ENCODE measurements at regions not wholly inside any gene's neighbourhood (a gene's known extent, or its start where the extent isn't known, plus 50 kb on each side); places are given as distances from the start of the nearest gene placed in this dataset.
"Not testable (repeated sequence)": the region's sequence is repeated elsewhere in the genome, so short reads cannot be mapped to it uniquely, and the experiment has no call there.

DNA sequence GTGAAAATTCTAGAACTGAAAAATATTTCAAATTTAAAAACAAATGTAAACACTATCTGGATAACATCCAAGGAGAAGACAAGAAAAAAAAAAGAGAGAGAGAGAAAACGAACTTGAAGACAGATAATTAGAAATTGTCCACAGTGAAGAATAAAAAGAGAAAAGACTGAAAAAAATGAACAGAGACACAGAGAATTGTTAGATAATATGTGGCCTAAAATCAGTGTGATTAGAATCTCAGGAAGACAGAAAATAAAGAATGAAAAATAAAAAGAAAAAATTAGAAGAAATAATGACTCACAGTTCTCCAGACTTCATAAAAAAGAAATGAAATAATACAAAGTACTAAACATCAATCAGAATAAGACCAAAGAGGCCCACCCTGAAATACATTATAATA lies 1209.3 kb downstream of the FSCB start:
- H3K4me1 ChIP-seq (ENCODE audit: control extremely low read depth in 1 of 4, control insufficient read depth in 4 of 4, insufficient read depth in 4 of 4, low read length in 3 of 4) = no peaks in the 10 kb centered on the region
- H3K27ac ChIP-seq (ENCODE audit: insufficient read depth in 1 of 2, low read depth in 1 of 2, low read length in 2 of 2, poor library complexity in 1 of 2, severe bottlenecking in 2 of 2) = no peak overlapping the region
- H3K4me3 ChIP-seq (ENCODE audit: control insufficient read depth in 1 of 7, extremely low read depth in 1 of 7, insufficient read depth in 4 of 7, low read depth in 2 of 7, low read length in 6 of 7) = no peak overlapping the region
- DNase-seq = no peak
- no peaks in the 10 kb centered on the region for H3K9me3 ChIP-seq (ENCODE audit: control extremely low read depth in 1 of 5, control insufficient read depth in 4 of 5, insufficient read depth in 2 of 5, low read depth in 1 of 5, low read length in 4 of 5)
- ChIA-PET POLR2A (no interaction called here), CTCF (no interaction called here)
- H3K27me3 ChIP-seq (replicated peaks in 2 of 5; ENCODE audit: control insufficient read depth in 4 of 5, insufficient read depth in 5 of 5, low read length in 4 of 5) = no peaks in the 10 kb centered on the region
- H3K36me3 ChIP-seq (ENCODE audit: control insufficient read depth in 4 of 4, insufficient read depth in 4 of 4, low read length in 3 of 4) = no peaks in the 10 kb centered on the region
- WGBS (ENCODE audit: insufficient coverage) = no CpG with 5 or more reads among the region's 1 CpG

DNA sequence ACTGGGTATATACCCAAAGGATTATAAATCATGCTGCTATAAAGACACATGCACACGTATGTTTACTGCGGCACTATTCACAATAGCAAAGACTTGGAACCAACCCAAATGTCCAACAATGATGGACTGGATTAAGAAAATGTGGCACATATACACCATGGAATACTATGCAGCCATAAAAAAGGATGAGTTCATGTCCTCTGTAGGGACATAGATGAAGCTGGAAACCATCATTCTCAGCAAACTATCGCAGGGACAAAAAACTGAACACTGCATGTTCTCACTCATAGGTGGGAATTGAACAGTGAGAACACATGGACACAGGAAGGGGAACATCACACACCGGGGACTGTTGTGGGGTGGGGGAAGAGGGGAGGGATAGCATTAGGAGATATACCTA lies 1211.0 kb downstream of the FSCB start:
- H3K27ac ChIP-seq (ENCODE audit: insufficient read depth in 1 of 2, low read depth in 1 of 2, low read length in 2 of 2, poor library complexity in 1 of 2, severe bottlenecking in 2 of 2); CTCF ChIA-PET; H3K9me3 ChIP-seq (ENCODE audit: control extremely low read depth in 1 of 5, control insufficient read depth in 4 of 5, insufficient read depth in 2 of 5, low read depth in 1 of 5, low read length in 4 of 5); POLR2A ChIA-PET; DNase-seq; H3K36me3 ChIP-seq (ENCODE audit: control insufficient read depth in 4 of 4, insufficient read depth in 4 of 4, low read length in 3 of 4); H3K4me1 ChIP-seq (ENCODE audit: control extremely low read depth in 1 of 4, control insufficient read depth in 4 of 4, insufficient read depth in 4 of 4, low read length in 3 of 4); H3K27me3 ChIP-seq (replicated peaks in 2 of 5; ENCODE audit: control insufficient read depth in 4 of 5, insufficient read depth in 5 of 5, low read length in 4 of 5); H3K4me3 ChIP-seq (ENCODE audit: control insufficient read depth in 1 of 7, extremely low read depth in 1 of 7, insufficient read depth in 4 of 7, low read depth in 2 of 7, low read length in 6 of 7): not testable (repeated sequence)
- WGBS (ENCODE audit: insufficient coverage) = no CpG with 5 or more reads among the region's 4 CpGs

DNA sequence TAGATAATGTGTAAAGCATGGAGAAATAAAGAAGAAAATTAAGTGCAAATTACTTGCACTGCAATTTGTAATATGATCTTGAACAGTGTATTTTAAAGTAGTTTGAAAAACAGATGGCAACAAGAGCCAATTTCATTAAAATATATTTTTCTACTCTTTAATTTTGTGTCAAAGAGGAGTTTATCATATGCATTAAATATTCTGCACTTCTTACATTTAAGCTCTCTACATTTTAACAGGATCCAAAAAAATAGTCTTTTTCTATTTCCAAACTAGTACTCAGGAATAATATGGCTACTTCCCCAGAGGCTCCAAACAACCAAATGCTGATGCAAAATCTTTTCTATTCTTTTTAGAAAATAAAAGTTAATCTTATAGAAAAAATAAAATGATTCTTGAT lies 1221.5 kb downstream of the FSCB start:
- ChIA-PET POLR2A (interaction anchor here (0.6 kb wide), 1 partner anchor 41 kb away, joined by 3 read pairs; no protein-coding TSS in a partner anchor), CTCF (no interaction called here)
- Histone ChIP-seq H3K9me3 (ENCODE audit: control extremely low read depth in 1 of 5, control insufficient read depth in 4 of 5, insufficient read depth in 2 of 5, low read depth in 1 of 5, low read length in 4 of 5) (no peaks in the 10 kb centered on the region), H3K27ac (ENCODE audit: insufficient read depth in 1 of 2, low read depth in 1 of 2, low read length in 2 of 2, poor library complexity in 1 of 2, severe bottlenecking in 2 of 2) (no peak overlapping the region), H3K4me3 (ENCODE audit: control insufficient read depth in 1 of 7, extremely low read depth in 1 of 7, insufficient read depth in 4 of 7, low read depth in 2 of 7, low read length in 6 of 7) (no peak overlapping the region), H3K36me3 (ENCODE audit: control insufficient read depth in 4 of 4, insufficient read depth in 4 of 4, low read length in 3 of 4) (no peaks in the 10 kb centered on the region), H3K4me1 (ENCODE audit: control extremely low read depth in 1 of 4, control insufficient read depth in 4 of 4, insufficient read depth in 4 of 4, low read length in 3 of 4) (no peaks in the 10 kb centered on the region), H3K27me3 (replicated peaks in 2 of 5; ENCODE audit: control insufficient read depth in 4 of 5, insufficient read depth in 5 of 5, low read length in 4 of 5) (no peaks in the 10 kb centered on the region)
- DNase-seq = no peak

DNA sequence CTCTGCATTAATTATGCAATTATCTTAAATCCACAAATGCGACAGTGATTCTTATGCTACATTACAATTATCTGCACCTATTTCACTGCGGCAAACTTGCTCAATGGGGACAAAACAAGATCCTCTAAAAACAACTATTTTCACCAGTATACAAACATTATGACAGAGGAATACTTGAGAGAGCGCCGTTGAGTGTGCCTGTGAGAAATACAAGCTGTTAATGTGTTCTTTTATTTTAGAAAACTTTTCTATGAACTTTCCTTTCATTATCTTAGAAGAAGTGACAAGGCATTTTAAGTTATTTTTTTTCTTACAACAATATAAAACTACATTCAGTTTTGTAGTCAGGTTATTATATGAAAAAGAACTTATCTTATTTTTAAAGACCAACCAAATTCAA lies 1247.0 kb downstream of the FSCB start:
- H3K9me3 ChIP-seq (ENCODE audit: control extremely low read depth in 1 of 5, control insufficient read depth in 4 of 5, insufficient read depth in 2 of 5, low read depth in 1 of 5, low read length in 4 of 5) = no peaks in the 10 kb centered on the region
- H3K4me3 ChIP-seq (ENCODE audit: control insufficient read depth in 1 of 7, extremely low read depth in 1 of 7, insufficient read depth in 4 of 7, low read depth in 2 of 7, low read length in 6 of 7) = no peak overlapping the region
- H3K27me3 ChIP-seq (replicated peaks in 2 of 5; ENCODE audit: control insufficient read depth in 4 of 5, insufficient read depth in 5 of 5, low read length in 4 of 5) = no peaks in the 10 kb centered on the region
- H3K4me1 ChIP-seq (ENCODE audit: control extremely low read depth in 1 of 4, control insufficient read depth in 4 of 4, insufficient read depth in 4 of 4, low read length in 3 of 4) = no peaks in the 10 kb centered on the region
- ChIA-PET CTCF (no interaction called here), POLR2A (no interaction called here)
- WGBS (ENCODE audit: insufficient coverage) = 100% methylated on average over 2 of the region's 4 CpGs
- no peaks in the 10 kb centered on the region for H3K36me3 ChIP-seq (ENCODE audit: control insufficient read depth in 4 of 4, insufficient read depth in 4 of 4, low read length in 3 of 4)
- no peak overlapping the region for H3K27ac ChIP-seq (ENCODE audit: insufficient read depth in 1 of 2, low read depth in 1 of 2, low read length in 2 of 2, poor library complexity in 1 of 2, severe bottlenecking in 2 of 2)
- DNase-seq = no peak

DNA sequence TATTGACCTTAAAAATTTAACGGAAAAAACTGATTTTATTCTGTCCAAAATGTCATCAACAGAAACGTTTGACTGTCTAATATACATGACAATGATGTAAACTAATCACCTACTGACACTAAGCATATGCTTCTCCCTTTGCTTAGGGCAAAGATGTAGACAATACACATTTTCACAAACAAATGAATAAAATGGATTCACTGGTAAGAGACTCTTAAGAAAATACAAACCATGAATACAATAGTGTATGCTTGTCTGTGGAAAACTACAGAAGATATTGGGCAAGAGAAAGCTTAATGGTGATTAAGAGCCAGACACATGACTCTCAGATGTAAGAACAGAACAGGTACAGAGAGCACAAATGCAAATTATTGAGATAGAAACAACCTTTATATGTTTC lies 1248.7 kb downstream of the FSCB start:
- no peaks in the 10 kb centered on the region for H3K9me3 ChIP-seq (ENCODE audit: control extremely low read depth in 1 of 5, control insufficient read depth in 4 of 5, insufficient read depth in 2 of 5, low read depth in 1 of 5, low read length in 4 of 5)
- H3K4me1 ChIP-seq (ENCODE audit: control extremely low read depth in 1 of 4, control insufficient read depth in 4 of 4, insufficient read depth in 4 of 4, low read length in 3 of 4) = no peaks in the 10 kb centered on the region
- no peak for DNase-seq
- no peak overlapping the region for H3K27ac ChIP-seq (ENCODE audit: insufficient read depth in 1 of 2, low read depth in 1 of 2, low read length in 2 of 2, poor library complexity in 1 of 2, severe bottlenecking in 2 of 2)
- ChIA-PET POLR2A (no interaction called here), CTCF (no interaction called here)
- no CpG with 5 or more reads among the region's 2 CpGs for WGBS (ENCODE audit: insufficient coverage)
- no peaks in the 10 kb centered on the region for H3K36me3 ChIP-seq (ENCODE audit: control insufficient read depth in 4 of 4, insufficient read depth in 4 of 4, low read length in 3 of 4)
- H3K4me3 ChIP-seq (ENCODE audit: control insufficient read depth in 1 of 7, extremely low read depth in 1 of 7, insufficient read depth in 4 of 7, low read depth in 2 of 7, low read length in 6 of 7) = no peak overlapping the region
- H3K27me3 ChIP-seq (replicated peaks in 2 of 5; ENCODE audit: control insufficient read depth in 4 of 5, insufficient read depth in 5 of 5, low read length in 4 of 5) = no peaks in the 10 kb centered on the region

DNA sequence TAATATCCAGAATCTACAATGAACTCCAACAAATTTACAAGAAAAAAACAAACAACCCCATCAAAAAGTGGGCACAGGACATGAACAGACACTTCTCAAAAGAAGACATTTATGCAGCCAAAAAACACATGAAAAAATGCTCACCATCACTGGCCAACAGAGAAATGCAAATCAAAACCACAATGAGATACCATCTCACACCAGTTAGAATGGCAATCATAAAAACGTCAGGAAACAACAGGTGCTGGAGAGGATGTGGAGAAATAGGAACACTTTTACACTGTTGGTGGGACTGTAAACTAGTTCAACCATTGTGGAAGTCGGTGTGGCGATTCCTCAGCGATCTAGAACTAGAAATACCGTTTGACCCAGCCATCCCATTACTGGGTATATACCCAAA lies 1250.1 kb downstream of the FSCB start:
- H3K4me1 ChIP-seq (ENCODE audit: control extremely low read depth in 1 of 4, control insufficient read depth in 4 of 4, insufficient read depth in 4 of 4, low read length in 3 of 4); H3K27ac ChIP-seq (ENCODE audit: insufficient read depth in 1 of 2, low read depth in 1 of 2, low read length in 2 of 2, poor library complexity in 1 of 2, severe bottlenecking in 2 of 2); H3K9me3 ChIP-seq (ENCODE audit: control extremely low read depth in 1 of 5, control insufficient read depth in 4 of 5, insufficient read depth in 2 of 5, low read depth in 1 of 5, low read length in 4 of 5); POLR2A ChIA-PET; H3K4me3 ChIP-seq (ENCODE audit: control insufficient read depth in 1 of 7, extremely low read depth in 1 of 7, insufficient read depth in 4 of 7, low read depth in 2 of 7, low read length in 6 of 7); CTCF ChIA-PET; H3K36me3 ChIP-seq (ENCODE audit: control insufficient read depth in 4 of 4, insufficient read depth in 4 of 4, low read length in 3 of 4); DNase-seq; H3K27me3 ChIP-seq (replicated peaks in 2 of 5; ENCODE audit: control insufficient read depth in 4 of 5, insufficient read depth in 5 of 5, low read length in 4 of 5): not testable (repeated sequence)
- no CpG with 5 or more reads among the region's 5 CpGs for WGBS (ENCODE audit: insufficient coverage)

DNA sequence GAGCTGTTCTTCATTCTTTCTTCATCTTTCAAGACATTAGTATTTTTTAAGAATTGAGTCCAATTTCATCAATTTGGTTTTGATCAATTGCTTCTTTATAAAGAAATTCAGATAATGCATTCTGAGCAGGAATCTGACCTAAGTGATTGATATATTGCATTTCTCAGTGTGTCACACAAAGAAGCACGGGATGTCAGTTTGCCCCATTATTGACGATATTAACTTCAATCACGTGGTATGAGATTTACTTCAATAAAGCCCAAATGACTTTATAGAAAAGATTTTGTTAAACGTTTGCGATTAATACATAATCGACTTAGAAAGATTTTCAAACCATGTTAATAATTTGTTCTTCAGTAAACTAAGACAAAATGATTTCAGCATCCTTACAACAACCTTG lies 1254.2 kb downstream of the FSCB start:
- no peak overlapping the region for H3K27ac ChIP-seq (ENCODE audit: insufficient read depth in 1 of 2, low read depth in 1 of 2, low read length in 2 of 2, poor library complexity in 1 of 2, severe bottlenecking in 2 of 2)
- no peak for DNase-seq
- no peaks in the 10 kb centered on the region for H3K4me1 ChIP-seq (ENCODE audit: control extremely low read depth in 1 of 4, control insufficient read depth in 4 of 4, insufficient read depth in 4 of 4, low read length in 3 of 4)
- no peaks in the 10 kb centered on the region for H3K36me3 ChIP-seq (ENCODE audit: control insufficient read depth in 4 of 4, insufficient read depth in 4 of 4, low read length in 3 of 4)
- CTCF ChIA-PET = no interaction called here
- no peaks in the 10 kb centered on the region for H3K27me3 ChIP-seq (replicated peaks in 2 of 5; ENCODE audit: control insufficient read depth in 4 of 5, insufficient read depth in 5 of 5, low read length in 4 of 5)
- no peak overlapping the region for H3K4me3 ChIP-seq (ENCODE audit: control insufficient read depth in 1 of 7, extremely low read depth in 1 of 7, insufficient read depth in 4 of 7, low read depth in 2 of 7, low read length in 6 of 7)
- POLR2A ChIA-PET = no interaction called here
- WGBS (ENCODE audit: insufficient coverage) = 100% methylated on average over 3 of the region's 6 CpGs
- no peaks in the 10 kb centered on the region for H3K9me3 ChIP-seq (ENCODE audit: control extremely low read depth in 1 of 5, control insufficient read depth in 4 of 5, insufficient read depth in 2 of 5, low read depth in 1 of 5, low read length in 4 of 5)

DNA sequence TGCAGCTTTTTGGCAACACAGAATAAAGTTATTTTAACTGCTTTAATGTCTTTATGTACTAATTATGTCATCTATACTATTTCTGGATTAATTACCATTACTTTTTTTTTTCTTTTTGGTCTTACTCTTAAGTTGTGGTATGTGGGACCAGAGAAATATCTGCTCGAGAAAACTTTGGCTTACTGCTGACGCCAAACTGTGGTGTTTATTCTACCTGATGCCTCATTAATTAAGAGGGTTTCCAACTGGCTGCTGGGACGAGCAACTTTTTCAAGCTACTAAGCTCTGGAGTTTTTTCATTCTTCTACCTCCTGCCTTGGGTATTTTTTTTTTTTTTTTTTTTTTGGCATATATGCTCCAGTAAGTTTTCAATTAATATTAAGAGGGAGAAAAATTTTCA lies 1257.5 kb downstream of the FSCB start:
- no peaks in the 10 kb centered on the region for H3K9me3 ChIP-seq (ENCODE audit: control extremely low read depth in 1 of 5, control insufficient read depth in 4 of 5, insufficient read depth in 2 of 5, low read depth in 1 of 5, low read length in 4 of 5)
- POLR2A ChIA-PET = no interaction called here
- no peak overlapping the region for H3K27ac ChIP-seq (ENCODE audit: insufficient read depth in 1 of 2, low read depth in 1 of 2, low read length in 2 of 2, poor library complexity in 1 of 2, severe bottlenecking in 2 of 2)
- H3K27me3 ChIP-seq (replicated peaks in 2 of 5; ENCODE audit: control insufficient read depth in 4 of 5, insufficient read depth in 5 of 5, low read length in 4 of 5) = no peaks in the 10 kb centered on the region
- no peak for DNase-seq
- H3K4me3 ChIP-seq (ENCODE audit: control insufficient read depth in 1 of 7, extremely low read depth in 1 of 7, insufficient read depth in 4 of 7, low read depth in 2 of 7, low read length in 6 of 7) = no peak overlapping the region
- 94% methylated on average over 2 of the region's 3 CpGs for WGBS (ENCODE audit: insufficient coverage)
- no peaks in the 10 kb centered on the region for H3K36me3 ChIP-seq (ENCODE audit: control insufficient read depth in 4 of 4, insufficient read depth in 4 of 4, low read length in 3 of 4)
- H3K4me1 ChIP-seq (ENCODE audit: control extremely low read depth in 1 of 4, control insufficient read depth in 4 of 4, insufficient read depth in 4 of 4, low read length in 3 of 4) = no peaks in the 10 kb centered on the region
- CTCF ChIA-PET = no interaction called here

All from common myeloid progenitor, CD34-positive (primary cell).